Activated gamma-delta T cell treated with Interleukin-2 at 50 U/mL for 16 hours (primary cell): ENCODE measurements at regions not wholly inside any gene's neighbourhood (a gene's known extent, or its start where the extent isn't known, plus 50 kb on each side); places are given as distances from the start of the nearest gene placed in this dataset.
"Not testable (repeated sequence)": the region's sequence is repeated elsewhere in the genome, so short reads cannot be mapped to it uniquely, and the experiment has no call there.

Experiments used
- DNase-seq: peaks from one replicate; pipeline ENCODE4 v3.0.0-alpha.2; 2020

- DNase-seq = no peak
Measured at GRCh38 chr3:71962561-71963240, 177.8 kb upstream of the PROK2 start.

GRCh38 chr3:71961891-71962290, 176.9 kb upstream of the PROK2 start:
- DNase-seq = no peak

- DNase-seq = no peak
Measured at GRCh38 chr3:71961378-71961777, 176.4 kb upstream of the PROK2 start.

- DNase-seq = no peak
Measured at GRCh38 chr3:71958533-71958932, 173.6 kb upstream of the PROK2 start.

DNA sequence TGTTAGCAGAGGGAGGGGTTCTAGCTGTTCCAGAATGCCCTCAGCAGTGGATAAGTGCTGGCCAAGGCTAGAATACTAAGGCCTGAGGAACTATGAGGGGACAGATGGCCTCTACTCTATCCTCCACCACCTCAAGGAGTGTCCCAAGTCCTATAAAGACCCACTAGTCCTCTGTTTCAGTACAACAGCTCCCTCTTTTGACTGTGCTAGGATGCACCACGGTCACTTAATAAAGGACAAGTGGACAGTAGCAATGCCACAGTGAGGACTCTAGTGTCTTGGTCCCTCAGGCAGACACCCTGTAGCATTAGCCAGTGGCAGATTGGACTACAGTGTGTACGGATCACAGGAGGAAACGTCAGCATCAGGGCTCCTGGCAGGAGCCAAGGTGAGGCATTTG, 171.8 kb upstream of the PROK2 start:
- no peak for DNase-seq

- DNase-seq = no peak
Measured at GRCh38 chr3:71956069-71956340, 171.1 kb upstream of the PROK2 start.

DNA sequence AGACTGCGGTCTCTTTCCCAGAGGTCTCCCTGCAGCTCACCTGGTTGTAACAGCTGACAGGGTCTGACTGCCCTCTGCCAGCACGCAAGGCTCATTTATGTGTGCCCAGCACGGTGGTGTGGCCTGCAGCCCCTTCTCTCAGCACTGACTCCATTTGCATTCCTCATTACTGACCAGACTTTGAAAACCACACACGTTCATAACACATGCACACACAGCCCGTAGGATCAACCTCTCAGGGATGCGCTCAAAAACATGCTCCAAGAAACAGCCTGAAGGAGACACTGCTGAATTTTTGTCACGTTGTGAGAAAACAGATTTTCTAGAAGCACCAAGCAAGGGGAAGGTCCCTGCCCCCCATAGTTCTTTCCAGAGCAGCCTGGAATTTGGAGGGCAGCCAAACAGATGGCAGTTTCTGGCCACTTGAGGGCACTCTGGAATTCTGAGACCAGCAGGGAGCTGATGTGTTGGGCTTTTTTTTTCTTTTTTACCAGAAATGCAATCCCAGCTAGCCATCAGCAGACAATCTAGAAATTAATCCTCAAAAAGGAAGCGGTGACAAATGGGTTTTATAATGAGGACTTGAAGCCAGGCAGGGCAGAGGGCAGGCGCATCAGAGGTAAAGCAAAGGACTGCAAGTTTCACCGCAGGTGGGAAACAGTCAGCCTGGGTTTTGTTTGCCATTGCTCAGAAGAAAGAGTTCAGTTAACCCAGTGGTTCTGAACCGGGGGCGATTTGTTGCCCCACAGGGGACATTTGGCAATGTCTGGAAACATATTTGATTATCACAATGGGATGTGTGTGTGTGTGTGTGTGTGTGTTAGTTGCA, 170.5 kb upstream of the PROK2 start:
- DNase-seq = no peak

DNA sequence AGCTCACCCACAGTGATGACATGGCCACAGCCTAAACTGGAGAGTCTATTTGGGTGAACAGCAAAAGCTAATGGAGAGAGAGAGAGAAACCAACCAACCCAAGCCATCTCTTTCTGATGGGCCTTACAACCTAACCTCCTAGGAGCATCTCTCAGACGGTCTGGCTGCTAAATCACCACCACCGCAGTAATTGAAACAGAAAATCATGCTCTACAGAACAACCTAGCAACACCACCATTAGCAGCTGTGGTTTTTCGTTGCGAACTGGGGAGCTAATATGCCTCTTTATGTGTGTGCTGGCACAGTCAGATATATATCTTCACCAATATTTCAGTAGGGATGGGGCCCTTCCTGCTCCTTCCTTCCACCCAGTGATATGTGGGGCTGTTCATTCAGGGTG, 166.9 kb upstream of the PROK2 start:
- DNase-seq = no peak

DNA sequence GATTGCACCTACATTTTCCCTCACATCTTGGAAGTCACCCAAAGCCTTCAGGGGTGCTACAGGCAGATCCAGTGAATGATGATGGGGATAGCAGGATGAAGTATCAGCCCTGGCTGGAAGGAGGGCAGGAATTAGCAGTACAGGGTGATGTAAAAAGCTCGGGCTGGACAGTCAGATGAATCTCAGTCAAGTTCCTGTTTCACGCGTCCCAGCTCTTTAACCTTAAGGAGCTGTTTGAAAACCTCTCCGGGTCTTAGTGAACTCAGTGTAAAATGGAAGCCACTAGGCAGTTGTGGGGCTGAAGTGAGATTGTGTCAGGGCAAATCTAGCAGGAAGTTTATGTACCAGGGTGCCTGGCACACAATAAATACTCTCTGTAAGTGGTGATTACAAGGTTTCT, 166.4 kb upstream of the PROK2 start:
- DNase-seq = no peak

- DNase-seq = no peak
Measured at GRCh38 chr3:71949442-71949841, 164.5 kb upstream of the PROK2 start.

- DNase-seq = no peak
Measured at GRCh38 chr3:71944482-71945065, 159.6 kb upstream of the PROK2 start.

- no peak for DNase-seq
Measured at GRCh38 chr3:71942432-71943187, 157.7 kb upstream of the PROK2 start.

DNA sequence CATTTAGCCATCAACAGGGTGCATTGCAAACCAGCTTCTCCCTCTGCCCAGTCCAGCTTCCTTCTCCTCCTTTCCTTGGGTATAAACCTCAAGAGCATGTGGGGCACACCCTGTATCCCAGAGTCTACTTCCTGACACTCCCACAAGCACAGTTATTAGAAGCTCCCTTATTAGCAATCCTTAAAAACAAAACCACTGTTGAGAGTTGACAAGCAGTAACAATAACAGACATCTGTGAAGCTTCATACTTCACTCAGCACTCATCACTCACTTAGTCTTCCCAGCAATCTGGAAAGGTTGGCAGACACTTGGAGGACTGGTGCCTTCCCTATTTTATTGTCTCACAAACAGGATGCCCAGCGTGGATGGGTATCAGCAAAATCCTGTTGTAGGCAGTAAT, 155.5 kb upstream of the PROK2 start:
- no peak for DNase-seq

DNA sequence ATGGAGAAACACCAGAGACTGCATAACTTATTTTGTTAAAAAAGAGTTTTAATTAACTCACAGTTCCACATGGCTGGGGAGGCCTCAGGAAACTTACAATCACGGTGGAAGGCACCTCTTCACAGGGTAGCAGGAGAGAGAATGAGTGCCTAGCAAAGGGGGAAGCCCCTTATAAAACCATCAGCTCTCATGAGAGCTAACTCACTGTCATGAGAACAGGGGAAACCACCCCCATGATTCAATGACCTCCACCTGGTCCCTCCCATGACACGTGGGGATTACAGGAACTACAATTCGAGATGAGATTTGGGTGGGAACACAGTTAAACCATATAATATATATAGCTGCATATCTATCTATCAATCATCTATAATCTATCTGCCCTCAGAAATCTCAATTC, 153.1 kb upstream of the PROK2 start:
- not testable (repeated sequence) for DNase-seq

GRCh38 chr3:71936681-71937080, 151.7 kb upstream of the PROK2 start:
- no peak for DNase-seq

DNA sequence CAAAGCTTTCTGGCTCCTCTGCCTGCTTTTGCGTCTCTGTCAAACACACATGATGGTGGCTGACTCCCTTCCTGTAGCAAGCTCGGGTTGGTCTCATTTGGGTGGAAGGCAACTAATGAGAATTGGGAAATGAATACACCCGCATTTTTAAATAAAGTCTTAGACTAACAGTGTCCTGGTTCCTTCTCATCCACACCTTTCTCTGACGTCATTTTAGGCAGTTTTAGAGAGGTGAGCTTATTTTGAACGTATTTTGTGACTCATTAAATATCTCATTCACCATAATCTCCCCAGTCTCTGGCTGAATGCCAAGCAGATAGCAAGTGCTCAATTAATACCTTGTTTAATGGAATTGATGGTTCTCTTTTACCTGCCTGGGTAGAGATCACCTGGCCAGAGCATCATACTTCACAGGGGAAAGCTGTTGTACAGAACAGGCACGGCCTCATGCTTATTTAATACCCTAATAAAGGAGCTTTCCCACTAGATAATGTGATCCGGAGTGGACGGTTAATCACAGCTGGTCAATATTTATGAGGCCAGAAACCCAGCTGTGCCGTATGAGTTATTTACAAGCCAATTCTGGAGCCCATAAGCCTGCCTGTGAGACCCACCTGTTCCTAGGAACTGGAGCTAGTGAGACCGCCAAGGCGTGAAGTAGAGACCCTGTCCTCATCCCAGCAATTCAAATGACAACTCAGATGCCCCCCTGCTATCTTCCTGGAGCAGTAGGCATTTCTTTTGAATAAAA, 149.7 kb upstream of the PROK2 start:
- no peak for DNase-seq

GRCh38 chr3:71931922-71932321, 147.0 kb upstream of the PROK2 start:
- DNase-seq = no peak

DNA sequence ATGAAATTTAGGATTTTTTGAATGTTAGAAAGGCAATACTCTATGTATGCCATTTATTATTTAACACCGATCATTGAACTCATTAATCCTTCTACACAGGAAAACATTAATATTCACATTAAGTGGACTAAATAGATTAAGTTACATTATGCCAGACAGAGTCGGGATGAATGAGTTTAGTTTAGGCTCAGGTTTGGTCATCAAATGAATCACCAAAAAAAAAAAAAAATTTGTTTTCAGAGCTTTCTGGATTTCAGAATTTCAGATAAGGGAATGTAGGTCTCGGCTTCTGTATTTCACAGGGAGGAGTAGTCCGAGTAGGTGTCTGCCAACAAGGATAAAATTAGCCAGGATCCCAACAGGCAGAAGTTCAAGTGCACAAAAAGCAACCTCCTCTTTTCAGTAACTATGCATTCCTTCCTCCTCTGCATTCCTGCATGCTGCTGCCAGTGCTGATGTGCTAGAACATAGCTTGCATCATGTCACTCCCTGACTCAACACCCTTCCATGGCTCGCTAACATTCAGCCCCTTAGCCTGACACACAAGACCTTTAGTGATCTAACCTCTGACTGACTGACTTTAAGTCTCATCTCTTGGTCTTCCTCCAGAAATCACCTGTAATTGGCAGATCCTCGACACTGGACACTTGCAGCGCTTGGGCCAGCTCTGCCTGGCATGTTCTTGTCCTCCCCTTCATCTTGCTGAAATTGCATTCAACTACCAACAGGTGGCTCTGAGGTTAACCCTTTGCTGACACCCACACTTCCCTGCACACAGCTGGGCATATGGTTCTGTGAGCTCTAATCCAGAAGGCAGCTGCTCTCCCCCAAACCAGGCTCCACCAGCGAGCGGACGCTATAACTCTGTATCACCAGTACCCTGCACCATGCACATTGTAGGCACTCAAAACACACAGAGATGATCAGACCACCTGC, 145.4 kb upstream of the PROK2 start:
- DNase-seq = no peak

DNA sequence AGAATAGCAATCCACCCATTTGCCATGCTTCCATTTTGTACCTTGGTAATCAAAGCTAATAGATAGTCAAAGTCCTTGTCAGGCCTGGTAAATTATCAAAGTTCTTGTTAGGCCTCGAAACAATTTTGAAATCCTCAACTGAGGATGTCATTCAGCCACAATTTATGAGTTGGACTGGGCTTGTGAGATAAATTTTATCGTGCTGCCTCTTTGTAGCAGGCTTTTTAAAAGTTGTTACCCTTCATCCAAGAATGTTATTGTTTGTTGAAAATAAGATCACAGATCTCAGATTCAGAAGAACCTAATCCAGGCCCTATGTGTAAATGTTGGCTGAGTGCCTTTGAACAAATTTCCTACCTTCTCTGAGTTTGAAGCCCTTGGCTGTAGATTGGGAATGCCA, 143.3 kb upstream of the PROK2 start:
- DNase-seq = no peak

GRCh38 chr3:71927505-71928066, 142.6 kb upstream of the PROK2 start:
- DNase-seq = no peak

- DNase-seq = no peak
Measured at GRCh38 chr3:71926616-71927015, 141.7 kb upstream of the PROK2 start.

- DNase-seq = no peak
Measured at GRCh38 chr3:71926262-71926600, 141.3 kb upstream of the PROK2 start.
